ENCODE measurements at regions not wholly inside any gene's neighbourhood (a gene's known extent, or its start where the extent isn't known, plus 50 kb on each side); places are given as distances from the start of the nearest gene placed in this dataset.
"Not testable (repeated sequence)": the region's sequence is repeated elsewhere in the genome, so short reads cannot be mapped to it uniquely, and the experiment has no call there.

- no peak for DNase-seq (ENCODE audit: low spot score)
These were observed 943.7 kb downstream of the EFNA5 start for GRCh38 chr5:106727071-106727470.

DNA sequence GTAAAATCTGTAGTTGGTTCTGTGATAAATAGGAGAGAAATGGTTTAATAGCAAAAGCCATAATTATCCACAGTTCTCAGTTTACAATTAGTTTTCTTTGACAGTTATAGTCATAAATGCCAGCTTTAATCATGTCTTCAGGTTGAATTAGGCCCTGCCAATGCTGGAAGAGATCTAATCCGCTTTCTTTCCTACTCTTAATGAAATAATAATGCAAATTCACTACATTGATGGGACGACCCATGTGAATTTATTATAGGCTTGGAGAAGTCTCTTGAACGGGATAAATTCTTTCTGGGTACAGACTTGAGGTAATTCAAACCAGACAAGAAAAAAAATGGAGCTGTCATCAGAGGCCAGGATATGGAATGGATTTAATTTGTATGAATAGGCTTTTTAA is 950.4 kb downstream of the EFNA5 start:
- DNase-seq (ENCODE audit: low spot score): no peak

DNA sequence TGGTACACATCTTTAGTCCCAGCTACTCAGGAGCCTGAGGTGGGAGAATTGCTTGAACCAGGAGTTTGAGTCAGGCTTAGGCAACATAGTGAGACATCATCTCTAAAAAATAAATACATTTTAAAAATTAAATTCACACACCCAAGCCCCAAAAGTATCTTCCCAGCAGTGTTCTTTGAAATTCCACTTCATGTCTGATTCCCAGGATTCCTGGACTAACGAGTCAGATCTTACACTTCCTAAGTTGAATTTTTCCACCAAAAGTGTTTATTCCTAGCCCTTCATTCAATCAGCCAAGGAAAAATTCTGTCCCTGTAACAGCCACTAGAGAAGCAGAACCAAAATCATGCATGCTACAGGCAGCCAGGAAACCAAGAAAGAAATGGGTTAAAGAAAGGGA is 970.9 kb downstream of the EFNA5 start:
- no peak for DNase-seq (ENCODE audit: low spot score)

DNA sequence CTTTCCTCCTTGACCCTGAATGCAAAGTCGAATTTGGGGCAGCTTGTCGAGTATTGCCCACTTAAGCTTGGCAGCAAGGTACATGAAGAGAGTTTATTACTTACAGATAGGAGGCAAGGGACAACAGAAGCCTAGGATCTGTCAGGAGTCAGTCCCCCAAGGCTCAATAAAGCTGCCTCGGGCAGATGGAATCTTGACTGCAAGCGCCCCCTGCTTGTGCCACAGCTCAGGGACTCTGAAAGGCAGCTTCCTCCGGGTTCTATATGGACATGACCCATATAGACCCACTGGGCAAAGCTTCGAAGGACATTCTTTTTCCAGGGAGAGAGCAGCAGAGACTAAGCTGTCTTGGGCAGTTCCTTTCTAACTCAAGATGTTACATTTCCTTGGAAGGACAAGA is 971.5 kb downstream of the EFNA5 start:
- DNase-seq (ENCODE audit: low spot score): no peak

GRCh38 chr5:106698169-106698568 is 972.6 kb downstream of the EFNA5 start:
- DNase-seq (ENCODE audit: low spot score): no peak

GRCh38 chr5:106691701-106692100 is 979.0 kb downstream of the EFNA5 start:
- DNase-seq (ENCODE audit: low spot score): no peak

GRCh38 chr5:106690585-106690984 is 980.2 kb downstream of the EFNA5 start:
- no peak for DNase-seq (ENCODE audit: low spot score)

DNA sequence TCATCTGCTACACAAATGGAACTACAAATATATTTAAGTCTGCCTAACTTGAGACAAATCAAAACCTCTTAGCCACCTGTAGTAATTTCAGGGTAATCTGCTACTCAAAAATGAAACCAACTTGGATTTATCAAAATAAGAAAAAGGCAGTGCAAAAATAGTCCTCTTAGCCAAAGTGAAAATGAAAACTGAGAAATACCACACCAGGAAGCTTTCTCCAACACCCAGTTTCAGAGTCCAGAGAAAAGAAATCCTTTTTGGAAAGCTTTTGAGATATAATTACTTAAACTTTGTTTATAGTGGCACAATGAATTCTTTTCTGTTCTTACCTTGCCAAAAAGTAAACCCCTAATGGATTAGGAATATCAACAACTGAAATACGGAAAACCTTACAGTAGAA is 990.4 kb downstream of the EFNA5 start:
- peak; percentile 38 for DNase-seq (ENCODE audit: low spot score)

- no peak for DNase-seq (ENCODE audit: low spot score)
These were observed 993.7 kb downstream of the EFNA5 start for GRCh38 chr5:106677057-106677456.

GRCh38 chr5:106675687-106676086 is 995.0 kb downstream of the EFNA5 start:
- peak; percentile 61 for DNase-seq (ENCODE audit: low spot score)

GRCh38 chr5:106673941-106674340 is 996.8 kb downstream of the EFNA5 start:
- DNase-seq (ENCODE audit: low spot score): no peak

DNA sequence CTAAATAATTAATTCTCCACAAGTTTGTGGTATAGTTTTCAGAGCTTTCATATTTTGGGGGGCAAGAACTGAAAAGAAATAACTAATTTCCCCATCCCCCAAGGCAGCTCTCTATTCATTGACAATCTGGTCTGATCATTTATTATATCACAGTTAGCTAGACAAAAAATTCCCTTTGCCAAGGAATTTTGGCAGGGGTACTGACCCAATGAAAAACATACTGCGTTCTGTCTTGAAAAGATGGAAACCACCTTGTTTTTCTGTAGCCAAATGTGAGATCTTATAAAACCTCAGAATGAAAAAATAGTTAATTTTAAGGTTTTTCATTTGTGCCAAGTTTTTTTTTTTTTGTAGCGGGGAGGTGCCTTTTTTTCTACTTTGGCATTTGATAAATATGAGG is 1008.9 kb downstream of the EFNA5 start:
- no peak for DNase-seq (ENCODE audit: low spot score)

GRCh38 chr5:106660681-106661080 is 1010.1 kb downstream of the EFNA5 start:
- no peak for DNase-seq (ENCODE audit: low spot score)

DNA sequence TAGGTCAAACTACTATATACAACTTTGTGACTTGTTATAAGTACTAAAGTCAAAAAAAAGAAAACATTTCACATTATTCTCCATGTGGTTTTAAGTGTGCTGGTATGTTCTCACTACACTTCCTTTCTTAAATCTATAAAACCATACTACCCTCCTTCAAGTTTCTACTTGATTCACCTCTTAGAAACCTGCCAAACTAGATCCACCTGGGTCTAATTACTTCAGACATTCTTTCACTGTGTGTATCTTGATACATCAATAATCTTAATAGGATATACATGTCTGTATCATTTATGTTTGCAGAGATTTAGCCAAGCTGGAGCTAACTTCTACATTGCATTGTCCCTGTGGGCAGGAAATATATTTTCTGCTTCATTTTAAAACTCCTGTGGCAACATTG is 1012.6 kb downstream of the EFNA5 start:
- peak; percentile 51 for DNase-seq (ENCODE audit: low spot score)

GRCh38 chr5:106656821-106657220 is 1013.9 kb downstream of the EFNA5 start:
- peak; percentile 61 for DNase-seq (ENCODE audit: low spot score)

GRCh38 chr5:106649031-106649430 is 1021.7 kb downstream of the EFNA5 start:
- no peak for DNase-seq (ENCODE audit: low spot score)

GRCh38 chr5:106648401-106648800 is 1022.3 kb downstream of the EFNA5 start:
- peak; percentile 1 for DNase-seq (ENCODE audit: low spot score)

DNA sequence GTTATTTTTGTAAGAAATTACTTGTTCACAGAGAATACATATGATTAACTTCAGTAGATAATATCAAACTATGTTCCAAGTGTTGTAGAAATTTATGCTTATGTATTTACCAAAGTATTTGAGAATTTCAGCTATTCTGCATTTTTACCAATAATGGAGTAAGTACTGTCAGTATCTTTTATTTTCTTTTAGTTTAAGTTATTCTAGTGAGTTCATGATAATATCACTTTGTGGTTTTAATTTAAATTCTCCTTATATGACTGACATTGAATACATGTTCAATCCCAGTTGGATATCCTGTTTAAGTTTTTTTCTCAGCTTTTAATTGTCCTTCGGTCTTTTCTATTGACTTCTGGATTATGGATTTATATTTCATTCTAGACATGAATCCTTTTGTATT is 1024.6 kb downstream of the EFNA5 start:
- no peak for DNase-seq (ENCODE audit: low spot score)

GRCh38 chr5:106640511-106640910 is 1030.2 kb downstream of the EFNA5 start:
- DNase-seq (ENCODE audit: low spot score): no peak

DNA sequence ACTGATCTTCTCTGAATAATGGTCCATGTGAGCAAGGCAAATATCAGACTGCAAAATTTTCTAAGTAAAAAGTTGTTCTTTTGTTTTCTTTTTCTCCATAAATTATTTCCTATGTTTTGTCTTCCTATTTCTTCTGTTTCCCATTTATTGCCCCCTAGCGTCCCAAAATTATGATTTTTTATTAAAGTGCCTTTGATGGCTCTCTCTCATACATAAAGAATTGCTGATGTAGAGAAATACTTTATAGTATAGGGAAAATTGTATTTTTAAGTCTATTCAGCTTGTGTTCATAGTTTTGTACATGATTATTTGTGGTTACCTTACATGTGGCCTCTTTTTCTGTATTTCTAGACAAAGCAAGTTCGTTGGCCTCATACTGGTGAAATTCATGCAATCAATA is 1031.2 kb downstream of the EFNA5 start:
- no peak for DNase-seq (ENCODE audit: low spot score)

GRCh38 chr5:106637275-106637674 is 1033.5 kb downstream of the EFNA5 start:
- no peak for DNase-seq (ENCODE audit: low spot score)

DNA sequence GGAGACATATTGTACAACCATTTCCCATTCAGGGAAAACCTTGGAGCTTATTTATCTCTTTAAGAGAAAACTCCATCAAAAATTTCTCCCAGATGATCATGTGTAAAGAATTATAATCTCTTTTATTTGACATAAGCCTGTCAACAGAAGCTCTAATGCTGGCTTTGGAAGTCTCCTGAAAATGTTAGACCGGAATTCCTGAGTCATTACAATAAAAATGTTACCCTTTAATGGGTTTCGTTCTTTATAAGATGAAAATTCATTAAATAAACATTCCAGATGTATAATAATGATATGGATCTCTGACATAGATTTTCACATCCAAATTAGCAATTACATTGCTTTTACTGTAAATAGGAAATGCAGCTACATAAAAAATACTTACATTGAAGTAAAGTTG is 1036.4 kb downstream of the EFNA5 start:
- no peak for DNase-seq (ENCODE audit: low spot score)

GRCh38 chr5:106633825-106634224 is 1036.9 kb downstream of the EFNA5 start:
- no peak for DNase-seq (ENCODE audit: low spot score)

DNA sequence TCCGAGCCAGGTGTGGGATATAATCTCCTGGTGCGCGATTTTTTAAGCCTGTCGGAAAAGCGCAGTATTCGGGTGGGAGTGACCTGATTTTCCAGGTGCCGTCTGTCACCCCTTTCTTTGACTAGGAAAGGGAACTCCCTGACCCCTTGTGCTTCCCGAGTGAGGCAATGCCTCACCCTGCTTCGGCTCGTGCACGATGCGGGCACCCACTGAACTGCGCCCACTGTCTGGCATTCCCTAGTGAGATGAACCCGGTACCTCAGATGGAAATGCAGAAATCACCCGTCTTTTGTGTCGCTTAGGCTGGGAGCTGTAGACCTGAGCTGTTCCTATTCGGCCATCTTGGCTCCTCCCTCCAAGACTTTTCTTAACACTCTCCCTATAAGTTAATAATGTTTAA is 1042.3 kb downstream of the EFNA5 start:
- not testable (repeated sequence) for DNase-seq (ENCODE audit: low spot score)

GRCh38 chr5:106610041-106610440 is 1060.7 kb downstream of the EFNA5 start:
- no peak for DNase-seq (ENCODE audit: low spot score)

Data from umbilical cord (tissue), 1 donor.